Fibroblast of the aortic adventitia (primary cell): ENCODE measurements at regions not wholly inside any gene's neighbourhood (a gene's known extent, or its start where the extent isn't known, plus 50 kb on each side); places are given as distances from the start of the nearest gene placed in this dataset.
"Not testable (repeated sequence)": the region's sequence is repeated elsewhere in the genome, so short reads cannot be mapped to it uniquely, and the experiment has no call there.

Source experiments
- DNase-seq: peaks from one replicate; pipeline ENCODE4 v3.0.0-alpha.2; 2010; ENCODE audit warnings: low read depth
- H3K4me3 ChIP-seq: 2 replicates; pipeline ENCODE4 v1.5.1; 2011; ENCODE audit warnings: low read depth, mild to moderate bottlenecking, control low read depth, low read length, moderate library complexity
- TF ChIP-seq, protein P1 (sequence below): IDR thresholded peaks from 2 replicates; pipeline ENCODE4 v1.5.1; 2011; ENCODE audit warnings: mild to moderate bottlenecking, low read length, control low read depth, inconsistent platforms; ENCODE audit not compliant: insufficient read depth

DNA sequence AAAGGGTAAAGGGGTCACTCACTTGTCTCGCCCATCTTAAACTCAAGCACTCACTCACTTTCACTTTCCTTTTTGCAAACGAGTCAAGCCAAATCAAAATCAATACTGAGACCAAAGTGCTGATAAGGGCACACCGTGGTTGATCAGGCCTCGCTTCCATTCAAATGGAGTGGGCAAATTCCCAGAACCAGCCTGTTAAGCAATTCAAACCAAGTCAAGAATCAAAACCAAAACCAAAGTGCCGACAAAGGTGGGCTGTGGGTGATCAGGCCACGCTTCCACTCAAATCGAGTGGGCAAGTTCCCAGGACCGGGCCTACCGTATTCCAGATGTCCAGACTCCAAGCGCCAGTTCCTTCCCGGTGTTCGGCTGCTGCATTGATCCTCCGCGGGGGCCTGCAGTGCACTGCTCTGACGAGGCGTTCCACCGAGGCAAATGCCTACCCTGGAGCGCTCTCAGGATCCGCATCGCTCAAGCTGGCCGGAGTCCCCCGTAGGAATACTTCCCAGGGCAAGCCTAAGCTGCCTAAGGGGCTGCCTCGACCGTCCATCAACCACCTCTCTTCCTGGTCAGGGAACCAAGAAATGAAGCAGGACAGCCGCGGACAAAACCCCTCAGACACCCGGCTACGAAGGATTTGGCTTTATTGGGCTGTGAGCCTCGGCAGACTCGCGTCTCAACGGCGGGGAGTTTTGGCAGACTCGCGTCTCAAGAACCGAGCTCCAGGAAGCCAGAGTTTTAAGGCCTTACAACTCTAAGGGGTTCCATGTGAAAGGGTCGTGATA is 89.9 kb upstream of the SLC1A4 start:
- TF ChIP-seq, protein P1, sequence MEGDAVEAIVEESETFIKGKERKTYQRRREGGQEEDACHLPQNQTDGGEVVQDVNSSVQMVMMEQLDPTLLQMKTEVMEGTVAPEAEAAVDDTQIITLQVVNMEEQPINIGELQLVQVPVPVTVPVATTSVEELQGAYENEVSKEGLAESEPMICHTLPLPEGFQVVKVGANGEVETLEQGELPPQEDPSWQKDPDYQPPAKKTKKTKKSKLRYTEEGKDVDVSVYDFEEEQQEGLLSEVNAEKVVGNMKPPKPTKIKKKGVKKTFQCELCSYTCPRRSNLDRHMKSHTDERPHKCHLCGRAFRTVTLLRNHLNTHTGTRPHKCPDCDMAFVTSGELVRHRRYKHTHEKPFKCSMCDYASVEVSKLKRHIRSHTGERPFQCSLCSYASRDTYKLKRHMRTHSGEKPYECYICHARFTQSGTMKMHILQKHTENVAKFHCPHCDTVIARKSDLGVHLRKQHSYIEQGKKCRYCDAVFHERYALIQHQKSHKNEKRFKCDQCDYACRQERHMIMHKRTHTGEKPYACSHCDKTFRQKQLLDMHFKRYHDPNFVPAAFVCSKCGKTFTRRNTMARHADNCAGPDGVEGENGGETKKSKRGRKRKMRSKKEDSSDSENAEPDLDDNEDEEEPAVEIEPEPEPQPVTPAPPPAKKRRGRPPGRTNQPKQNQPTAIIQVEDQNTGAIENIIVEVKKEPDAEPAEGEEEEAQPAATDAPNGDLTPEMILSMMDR, result no peak
- DNase-seq, result no peak
- H3K4me3 ChIP-seq, result no peak overlapping the region

DNA sequence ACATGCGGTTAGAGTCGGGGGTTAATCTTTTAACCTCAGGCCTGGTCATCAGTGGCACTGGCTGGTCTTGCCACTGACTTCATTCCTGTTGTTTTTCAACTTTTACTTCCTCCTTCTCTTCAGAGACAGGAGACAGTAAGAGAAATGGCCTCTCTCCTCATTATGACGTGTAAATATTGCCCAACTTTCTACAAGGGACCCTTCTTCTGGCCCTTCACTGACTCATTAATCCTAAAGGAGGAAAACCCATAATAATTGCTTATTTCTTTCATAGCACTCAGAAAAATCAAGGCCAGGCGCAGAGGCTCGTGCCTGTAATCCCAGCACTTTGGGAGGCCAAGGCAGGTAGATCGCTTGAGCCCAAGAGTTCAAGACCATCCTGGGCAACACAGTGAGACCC is 89.3 kb upstream of the SLC1A4 start:
- not testable (repeated sequence) for DNase-seq, H3K4me3 ChIP-seq

DNA sequence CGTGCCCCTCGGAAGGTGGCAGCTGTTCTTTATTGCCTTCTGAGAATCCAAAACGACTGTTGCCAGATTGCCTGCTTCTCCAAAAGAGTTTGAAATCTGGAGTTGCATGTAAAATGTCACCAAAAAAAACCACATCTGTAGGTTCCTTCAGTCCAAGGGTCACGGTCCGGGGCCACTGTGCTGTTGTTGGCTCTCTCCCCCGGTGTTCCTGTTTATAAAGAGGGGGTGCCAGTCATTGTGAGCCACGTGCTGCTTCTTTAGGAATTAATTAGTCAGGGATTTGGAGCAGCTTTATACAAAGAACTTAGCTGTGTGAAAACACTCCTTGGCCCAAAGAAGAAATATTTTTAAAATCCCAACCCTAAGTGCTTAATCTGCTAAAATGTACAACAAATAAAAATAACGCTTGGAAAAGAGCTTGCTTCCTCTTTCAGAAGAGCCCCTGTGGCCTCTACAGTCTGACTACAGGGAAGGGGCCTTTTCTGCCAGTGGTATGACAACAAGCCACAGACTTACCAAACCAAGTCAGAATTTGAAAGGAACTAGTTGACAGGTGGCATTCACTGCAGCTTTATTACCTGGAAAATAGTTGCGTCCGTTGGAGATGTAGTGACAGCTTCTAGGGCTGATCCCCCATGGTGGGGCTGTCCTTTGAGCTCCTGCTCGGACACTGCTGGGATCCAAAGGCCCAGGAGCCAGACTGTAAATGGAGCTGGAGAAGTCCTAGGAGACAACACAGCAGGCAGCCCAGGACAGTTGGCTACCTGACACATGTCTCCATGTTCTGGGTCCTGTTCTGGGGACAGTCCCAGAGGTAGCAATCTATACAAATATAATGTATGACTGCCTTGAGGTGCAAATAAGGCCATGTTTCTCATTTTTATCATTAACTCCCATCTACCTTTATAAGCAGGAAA is 84.5 kb upstream of the SLC1A4 start:
- TF ChIP-seq, protein P1, result no peak
- H3K4me3 ChIP-seq, result no peak overlapping the region
- DNase-seq, result no peak

DNA sequence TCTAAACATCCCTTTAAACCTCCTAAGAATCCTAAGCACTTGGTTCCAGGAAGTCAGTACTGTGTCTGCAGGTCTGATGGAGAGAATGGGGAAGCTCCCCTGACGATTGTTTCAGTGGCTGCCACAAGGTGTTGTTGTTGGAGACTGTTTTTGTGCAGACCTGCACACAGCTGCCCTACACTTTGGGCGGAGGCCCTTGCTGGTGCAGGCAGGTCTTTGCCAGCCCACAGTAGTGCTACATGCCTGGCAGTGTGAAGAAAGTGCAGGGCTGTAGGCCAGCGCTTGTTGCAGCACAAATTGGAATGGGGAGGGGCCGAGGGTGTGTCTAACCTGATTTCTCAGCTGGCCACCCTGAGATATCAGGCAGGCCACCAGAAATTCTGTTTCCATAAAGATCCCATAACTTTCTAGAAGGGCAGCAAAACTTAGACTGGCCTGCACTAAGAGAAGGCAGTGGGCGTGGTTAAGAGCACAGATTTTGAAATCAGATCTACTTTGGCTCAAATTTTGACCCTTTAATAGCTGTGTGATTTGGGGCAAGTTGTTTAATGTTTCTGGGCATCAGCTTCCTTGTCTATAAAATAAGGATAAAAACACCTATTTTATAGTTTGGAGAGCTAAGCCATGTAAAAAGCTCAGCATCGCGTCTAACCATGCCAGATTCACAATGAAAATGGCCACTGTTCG is 83.7 kb upstream of the SLC1A4 start:
- H3K4me3 ChIP-seq, result no peak overlapping the region
- TF ChIP-seq, protein P1, result no peak

DNA sequence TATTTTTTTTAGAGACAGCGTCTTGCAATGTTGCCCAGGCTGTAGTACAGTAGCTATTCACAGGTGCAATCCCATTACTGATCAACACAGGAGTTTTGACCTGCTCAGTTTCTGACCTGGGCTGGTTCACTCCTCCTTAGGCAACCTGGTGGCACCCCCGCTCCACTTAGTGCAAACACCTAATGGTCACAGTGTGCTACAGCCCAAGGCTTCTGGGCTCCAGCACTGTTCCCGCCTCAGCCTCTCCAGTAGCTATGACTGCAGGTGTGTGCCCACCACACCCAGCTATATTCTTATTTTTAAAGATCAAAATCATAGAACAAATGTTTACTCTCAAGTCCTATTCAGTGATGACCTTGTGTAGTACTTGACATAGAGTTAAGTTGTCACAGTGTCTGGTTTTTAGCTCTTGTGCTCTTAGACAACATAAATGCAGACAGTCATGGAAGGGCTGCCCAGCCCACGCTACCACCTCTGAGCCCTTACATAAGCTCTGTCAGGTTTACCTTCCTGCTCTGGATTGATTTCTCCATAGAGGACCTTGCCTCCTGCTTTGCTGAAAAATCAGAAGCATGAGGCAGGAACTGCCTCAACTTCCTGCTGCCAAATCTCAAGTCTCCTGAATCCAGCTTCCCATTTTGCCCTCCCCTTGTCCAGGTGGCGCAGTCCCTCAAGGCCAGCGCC is 82.2 kb upstream of the SLC1A4 start:
- no peak for DNase-seq
- TF ChIP-seq, protein P1, result no peak
- H3K4me3 ChIP-seq, result no peak overlapping the region

More for the DNA sequence above, 83.7 kb upstream of the SLC1A4 start:
- peak; percentile 2 for DNase-seq

DNA sequence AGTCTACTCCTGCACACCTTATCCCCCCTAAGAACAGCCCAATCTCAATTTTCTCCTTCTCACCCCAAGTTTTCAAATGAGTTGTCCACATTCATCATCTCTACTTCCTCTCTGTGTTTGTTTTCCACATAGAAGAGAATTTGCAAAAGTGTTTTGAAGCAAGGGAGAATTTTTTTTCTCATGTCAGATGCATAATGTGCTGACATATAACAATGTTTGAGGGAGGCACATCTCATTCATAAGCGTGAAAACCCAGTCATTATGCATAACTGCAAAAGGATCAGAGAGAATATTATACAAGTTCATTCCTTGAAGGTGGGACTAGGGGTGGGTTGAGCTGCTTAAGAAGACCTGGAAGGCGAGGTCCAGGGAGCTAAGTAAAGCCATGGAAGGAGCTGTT is 80.8 kb upstream of the SLC1A4 start:
- DNase-seq, result no peak
- no peak overlapping the region for H3K4me3 ChIP-seq
- TF ChIP-seq, protein P1, result no peak
